DMS153 (cell line): ENCODE measurements at regions not wholly inside any gene's neighbourhood (a gene's known extent, or its start where the extent isn't known, plus 50 kb on each side); places are given as distances from the start of the nearest gene placed in this dataset.
A peak's percentile ranks its signal among the peaks of the same experiment; 100 is the strongest.
"Not testable (repeated sequence)": the region's sequence is repeated elsewhere in the genome, so short reads cannot be mapped to it uniquely, and the experiment has no call there.

Experiments
- DNase-seq: peaks from one replicate; lab custom pipeline; 2025; lab: John Stamatoyannopoulos, UW

- no peak for DNase-seq
Measured at GRCh38 chr3:181267312-181267711, 277.8 kb upstream of the DNAJC19 start.

- peak; percentile 8 for DNase-seq
Measured at GRCh38 chr3:181265750-181266333, 276.3 kb upstream of the DNAJC19 start.

GRCh38 chr3:181264486-181264885, 274.9 kb upstream of the DNAJC19 start:
- no peak for DNase-seq

- DNase-seq, result no peak
Measured at GRCh38 chr3:181253796-181254195, 264.3 kb upstream of the DNAJC19 start.

- DNase-seq, result peak; percentile 45
Measured at GRCh38 chr3:181252631-181253030, 263.1 kb upstream of the DNAJC19 start.

GRCh38 chr3:181250714-181251113, 261.2 kb upstream of the DNAJC19 start:
- no peak for DNase-seq

GRCh38 chr3:181239441-181239840, 249.9 kb upstream of the DNAJC19 start:
- no peak for DNase-seq

GRCh38 chr3:181230258-181230657, 240.7 kb upstream of the DNAJC19 start:
- no peak for DNase-seq

- DNase-seq, result no peak
Measured at GRCh38 chr3:181213347-181213746, 223.8 kb upstream of the DNAJC19 start.

- no peak for DNase-seq
Measured at GRCh38 chr3:181212271-181212670, 222.7 kb upstream of the DNAJC19 start.

GRCh38 chr3:181210275-181210674, 220.7 kb upstream of the DNAJC19 start:
- no peak for DNase-seq

- DNase-seq, result no peak
Measured at GRCh38 chr3:181189556-181189955, 200.0 kb upstream of the DNAJC19 start.

GRCh38 chr3:181183764-181184163, 194.2 kb upstream of the DNAJC19 start:
- DNase-seq, result no peak

- DNase-seq, result not testable (repeated sequence)
Measured at GRCh38 chr3:181183057-181183456, 193.5 kb upstream of the DNAJC19 start.

- DNase-seq, result no peak
Measured at GRCh38 chr3:181178991-181179390, 189.5 kb upstream of the DNAJC19 start.

GRCh38 chr3:181176601-181177000, 187.1 kb upstream of the DNAJC19 start:
- peak; percentile 12 for DNase-seq

GRCh38 chr3:181174676-181175233, 185.2 kb upstream of the DNAJC19 start:
- DNase-seq, result no peak

GRCh38 chr3:181174022-181174421, 184.5 kb upstream of the DNAJC19 start:
- no peak for DNase-seq

- no peak for DNase-seq
Measured at GRCh38 chr3:181173227-181173626, 183.7 kb upstream of the DNAJC19 start.

GRCh38 chr3:181134873-181135272, 145.3 kb upstream of the DNAJC19 start:
- no peak for DNase-seq

- no peak for DNase-seq
Measured at GRCh38 chr3:181133832-181134231, 144.3 kb upstream of the DNAJC19 start.

- DNase-seq, result no peak
Measured at GRCh38 chr3:181105646-181106045, 116.1 kb upstream of the DNAJC19 start.

GRCh38 chr3:181103605-181104004, 114.1 kb upstream of the DNAJC19 start:
- no peak for DNase-seq

- no peak for DNase-seq
Measured at GRCh38 chr3:181086011-181086410, 96.5 kb upstream of the DNAJC19 start.
